ENCODE measurements at regions not wholly inside any gene's neighbourhood (a gene's known extent, or its start where the extent isn't known, plus 50 kb on each side); places are given as distances from the start of the nearest gene placed in this dataset.

DNA sequence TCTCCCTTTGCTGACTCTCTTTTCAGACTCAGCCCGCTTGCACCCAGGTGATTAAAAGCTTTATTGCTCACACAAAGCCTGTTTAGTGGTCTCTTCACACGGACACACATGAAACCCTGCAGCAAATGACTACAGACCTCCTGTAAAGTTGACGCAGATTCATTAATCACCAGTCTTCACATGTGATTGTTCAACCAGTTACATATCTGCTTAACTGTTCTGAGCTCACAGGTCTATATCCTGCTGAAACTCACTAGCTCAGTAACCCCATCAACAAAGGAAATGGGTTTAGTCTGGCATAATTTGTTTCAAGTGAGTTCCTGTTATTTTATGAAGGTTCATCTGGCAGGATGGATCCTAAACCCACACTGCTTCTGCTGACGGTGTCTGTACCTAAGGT lies 68.4 kb upstream of the GJA8 start:
- TF ChIP-seq, protein P1, sequence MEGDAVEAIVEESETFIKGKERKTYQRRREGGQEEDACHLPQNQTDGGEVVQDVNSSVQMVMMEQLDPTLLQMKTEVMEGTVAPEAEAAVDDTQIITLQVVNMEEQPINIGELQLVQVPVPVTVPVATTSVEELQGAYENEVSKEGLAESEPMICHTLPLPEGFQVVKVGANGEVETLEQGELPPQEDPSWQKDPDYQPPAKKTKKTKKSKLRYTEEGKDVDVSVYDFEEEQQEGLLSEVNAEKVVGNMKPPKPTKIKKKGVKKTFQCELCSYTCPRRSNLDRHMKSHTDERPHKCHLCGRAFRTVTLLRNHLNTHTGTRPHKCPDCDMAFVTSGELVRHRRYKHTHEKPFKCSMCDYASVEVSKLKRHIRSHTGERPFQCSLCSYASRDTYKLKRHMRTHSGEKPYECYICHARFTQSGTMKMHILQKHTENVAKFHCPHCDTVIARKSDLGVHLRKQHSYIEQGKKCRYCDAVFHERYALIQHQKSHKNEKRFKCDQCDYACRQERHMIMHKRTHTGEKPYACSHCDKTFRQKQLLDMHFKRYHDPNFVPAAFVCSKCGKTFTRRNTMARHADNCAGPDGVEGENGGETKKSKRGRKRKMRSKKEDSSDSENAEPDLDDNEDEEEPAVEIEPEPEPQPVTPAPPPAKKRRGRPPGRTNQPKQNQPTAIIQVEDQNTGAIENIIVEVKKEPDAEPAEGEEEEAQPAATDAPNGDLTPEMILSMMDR (conservative IDR thresholded peaks at IDR 0.05 in 1 of 2, IDR thresholded peaks at IDR 0.05 in 1 of 2; ENCODE audit: low read depth in 1 of 2, low read length in 2 of 2), result no peak
- TF ChIP-seq EZH2 (IDR thresholded peaks at IDR 0.05; ENCODE audit: low read length, missing control alignments), result no peak

Data from fibroblast of lung (primary cell).